Karpas-422 (cell line): ENCODE measurements at regions not wholly inside any gene's neighbourhood (a gene's known extent, or its start where the extent isn't known, plus 50 kb on each side); places are given as distances from the start of the nearest gene placed in this dataset.

Experiments used
- DNase-seq: peaks from one replicate; pipeline ENCODE4 v3.0.0-alpha.2; 2015
- H2AFZ ChIP-seq: fragments of 200-600 bp; sonication (generic); 2 replicates; pipeline ENCODE4 v1.6.1; 2014; ENCODE audit warnings: antibody characterized with exemption, low read length, mixed read lengths
- H3K27ac ChIP-seq: fragments of 200-600 bp; sonication (generic); 2 replicates; pipeline ENCODE4 v1.5.1; 2014; ENCODE audit warnings: mild to moderate bottlenecking, low read length, moderate library complexity
- H3K27me3 ChIP-seq: fragments of 200-600 bp; sonication (generic); 2 replicates; pipeline ENCODE4 v1.6.1; 2014; ENCODE audit warnings: low read length, mixed read lengths
- H3K36me3 ChIP-seq: fragments of 200-600 bp; sonication (generic); 2 replicates; pipeline ENCODE4 v1.6.1; 2014; ENCODE audit warnings: low read length, mixed read lengths; ENCODE audit not compliant: insufficient read depth
- H3K4me1 ChIP-seq: fragments of 200-600 bp; sonication (generic); 2 replicates; pipeline ENCODE4 v1.6.1; 2014; ENCODE audit warnings: mild to moderate bottlenecking, low read length, mixed read lengths
- H3K4me2 ChIP-seq: fragments of 200-600 bp; sonication (generic); 2 replicates; pipeline ENCODE4 v1.6.1; 2014; ENCODE audit warnings: low read length, low read depth, mild to moderate bottlenecking; ENCODE audit not compliant: poor library complexity, severe bottlenecking
- H3K4me3 ChIP-seq: fragments of 200-600 bp; sonication (generic); 2 replicates; pipeline ENCODE4 v1.5.1; 2014; ENCODE audit warnings: mild to moderate bottlenecking, antibody characterized with exemption, low read length, mixed read lengths
- H3K79me2 ChIP-seq: fragments of 200-600 bp; sonication (generic); 2 replicates; pipeline ENCODE4 v1.6.1; 2014; ENCODE audit warnings: mild to moderate bottlenecking, low read length, mixed read lengths
- H3K9ac ChIP-seq: fragments of 200-600 bp; sonication (generic); 2 replicates; pipeline ENCODE4 v1.6.0; 2014; ENCODE audit warnings: low read length
- H3K9me2 ChIP-seq: fragments of 200-600 bp; sonication (generic), shearing (Covaris generic); replicated peaks from 2 replicates; pipeline ENCODE4 v1.6.0; 2014; ENCODE audit warnings: mild to moderate bottlenecking, low read length, moderate library complexity; ENCODE audit not compliant: insufficient read depth
- H3K9me3 ChIP-seq: fragments of 300-700, 200-600 bp; sonication (generic); 2 replicates; pipeline ENCODE4 v1.6.1; 2014; ENCODE audit warnings: low read length, mixed read lengths
- H4K20me1 ChIP-seq: fragments of 200-600 bp; sonication (generic); 2 replicates; pipeline ENCODE4 v1.6.1; 2014; ENCODE audit warnings: mild to moderate bottlenecking, antibody characterized with exemption, low read length, low read depth; ENCODE audit not compliant: insufficient read depth

DNA sequence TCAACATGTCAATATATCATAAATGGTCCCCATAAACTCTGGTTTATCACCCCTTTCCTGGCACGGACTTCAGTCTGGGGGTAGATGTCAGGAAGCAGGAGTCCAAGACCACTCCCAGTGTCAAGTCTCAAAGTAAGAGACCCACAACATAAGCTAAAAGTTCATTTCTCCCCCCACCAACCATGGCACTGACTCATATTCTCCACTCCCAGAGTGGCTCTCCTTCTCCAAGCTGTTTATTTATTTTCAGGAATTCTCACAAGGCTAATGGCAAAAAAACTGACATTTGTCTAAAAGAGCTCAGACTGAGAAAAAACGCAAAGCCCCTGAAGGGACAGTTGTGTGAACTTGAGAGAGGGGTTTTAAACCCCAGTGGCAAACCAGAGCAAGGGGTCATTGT is 217.0 kb downstream of the RAB28 start:
- H3K27me3 ChIP-seq, result no peaks in the 10 kb centered on the region
- no peaks in the 10 kb centered on the region for H4K20me1 ChIP-seq
- no peak overlapping the region for H2AFZ ChIP-seq
- H3K9ac ChIP-seq, result no peak overlapping the region
- no peaks in the 10 kb centered on the region for H3K4me1 ChIP-seq
- H3K36me3 ChIP-seq, result no peaks in the 10 kb centered on the region
- H3K9me2 ChIP-seq, result no peaks in the 10 kb centered on the region
- H3K4me2 ChIP-seq, result no peak overlapping the region
- no peaks in the 10 kb centered on the region for H3K79me2 ChIP-seq
- H3K4me3 ChIP-seq, result no peak overlapping the region
- H3K27ac ChIP-seq, result no peak overlapping the region
- no peak for DNase-seq
- H3K9me3 ChIP-seq, result no peaks in the 10 kb centered on the region

DNA sequence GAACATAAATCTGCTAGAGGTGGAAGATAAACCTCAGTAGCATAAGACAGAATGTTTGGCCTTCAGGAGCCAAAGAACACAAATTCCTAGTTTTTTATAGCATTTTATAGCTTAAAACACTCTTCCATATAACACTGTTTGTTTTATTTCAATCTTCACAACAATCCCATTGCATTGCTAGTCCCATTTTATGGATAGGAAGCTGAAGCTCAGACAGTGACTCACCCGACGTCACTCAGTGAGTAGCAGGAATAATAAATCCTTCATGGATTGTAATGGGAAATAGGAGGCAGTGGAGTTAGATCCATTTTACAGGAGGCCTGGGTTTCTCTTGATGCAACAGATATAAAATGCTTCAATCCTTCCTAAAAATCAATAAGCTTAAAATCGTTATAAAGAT is 217.5 kb downstream of the RAB28 start:
- Histone ChIP-seq H3K9ac (no peak overlapping the region), H3K27ac (no peak overlapping the region), H4K20me1 (no peaks in the 10 kb centered on the region), H3K4me3 (no peak overlapping the region), H3K9me3 (no peaks in the 10 kb centered on the region), H3K9me2 (no peaks in the 10 kb centered on the region), H2AFZ (no peak overlapping the region), H3K79me2 (no peaks in the 10 kb centered on the region), H3K4me2 (no peak overlapping the region), H3K27me3 (no peaks in the 10 kb centered on the region), H3K4me1 (no peaks in the 10 kb centered on the region), H3K36me3 (no peaks in the 10 kb centered on the region)
- DNase-seq, result no peak

DNA sequence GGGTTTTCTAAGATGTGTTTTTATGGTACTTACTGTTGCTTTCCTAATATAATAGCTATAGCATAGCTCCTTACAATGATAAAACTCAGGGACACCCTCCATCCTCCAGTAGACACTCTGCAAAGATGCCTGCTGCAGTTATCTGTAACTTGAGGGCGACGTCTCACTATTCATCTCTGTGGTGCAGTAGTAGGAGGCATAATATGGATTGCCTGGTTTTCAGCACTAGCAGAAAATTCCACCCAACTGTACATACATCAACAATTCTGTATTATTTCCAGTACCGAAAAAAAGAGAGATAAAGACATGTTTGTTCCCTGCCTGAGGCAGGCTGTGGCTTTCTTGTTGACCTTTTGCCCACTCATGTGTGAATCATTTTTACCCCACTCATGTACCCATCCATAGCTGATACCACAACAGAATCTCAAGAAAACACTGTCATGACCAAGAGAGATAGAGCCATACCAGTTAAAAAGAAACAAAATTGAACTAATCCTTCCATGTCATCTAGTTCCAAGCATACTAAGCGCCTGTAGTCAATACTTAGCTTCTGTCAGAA is 220.1 kb downstream of the RAB28 start:
- no peak overlapping the region for H2AFZ ChIP-seq
- H3K4me1 ChIP-seq, result no peaks in the 10 kb centered on the region
- H3K4me2 ChIP-seq, result no peak overlapping the region
- no peaks in the 10 kb centered on the region for H3K9me2 ChIP-seq
- no peaks in the 10 kb centered on the region for H3K27me3 ChIP-seq
- H3K4me3 ChIP-seq, result no peak overlapping the region
- no peaks in the 10 kb centered on the region for H4K20me1 ChIP-seq
- no peaks in the 10 kb centered on the region for H3K79me2 ChIP-seq
- no peak for DNase-seq
- no peak overlapping the region for H3K9ac ChIP-seq
- H3K27ac ChIP-seq, result no peak overlapping the region
- H3K36me3 ChIP-seq, result no peaks in the 10 kb centered on the region
- no peaks in the 10 kb centered on the region for H3K9me3 ChIP-seq

DNA sequence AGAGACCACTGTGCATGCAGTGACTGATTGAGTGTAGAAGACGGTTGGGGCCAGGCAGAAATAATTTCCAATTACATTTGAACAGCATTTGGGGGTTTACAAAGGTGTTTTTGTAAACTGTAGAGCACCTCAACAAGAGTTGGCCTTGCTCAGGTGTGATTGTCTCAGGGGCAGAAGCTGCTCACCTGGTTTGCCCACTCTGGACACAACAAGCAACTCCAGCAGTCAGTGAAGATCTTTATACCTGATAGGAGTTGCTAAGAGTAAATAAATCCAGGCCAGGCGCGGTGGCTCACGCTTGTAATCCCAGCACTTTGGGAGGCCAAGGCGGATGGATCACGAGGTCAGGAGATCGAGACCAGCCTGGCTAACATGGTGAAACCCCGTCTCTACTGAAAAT is 221.3 kb downstream of the RAB28 start:
- no peaks in the 10 kb centered on the region for H3K9me2 ChIP-seq
- no peak overlapping the region for H3K4me2 ChIP-seq
- H2AFZ ChIP-seq, result no peak overlapping the region
- H3K36me3 ChIP-seq, result no peaks in the 10 kb centered on the region
- no peak overlapping the region for H3K9ac ChIP-seq
- no peak for DNase-seq
- H3K4me1 ChIP-seq, result no peaks in the 10 kb centered on the region
- H3K4me3 ChIP-seq, result no peak overlapping the region
- no peaks in the 10 kb centered on the region for H3K79me2 ChIP-seq
- H3K27me3 ChIP-seq, result no peaks in the 10 kb centered on the region
- H3K27ac ChIP-seq, result no peak overlapping the region
- H4K20me1 ChIP-seq, result no peaks in the 10 kb centered on the region
- no peaks in the 10 kb centered on the region for H3K9me3 ChIP-seq

DNA sequence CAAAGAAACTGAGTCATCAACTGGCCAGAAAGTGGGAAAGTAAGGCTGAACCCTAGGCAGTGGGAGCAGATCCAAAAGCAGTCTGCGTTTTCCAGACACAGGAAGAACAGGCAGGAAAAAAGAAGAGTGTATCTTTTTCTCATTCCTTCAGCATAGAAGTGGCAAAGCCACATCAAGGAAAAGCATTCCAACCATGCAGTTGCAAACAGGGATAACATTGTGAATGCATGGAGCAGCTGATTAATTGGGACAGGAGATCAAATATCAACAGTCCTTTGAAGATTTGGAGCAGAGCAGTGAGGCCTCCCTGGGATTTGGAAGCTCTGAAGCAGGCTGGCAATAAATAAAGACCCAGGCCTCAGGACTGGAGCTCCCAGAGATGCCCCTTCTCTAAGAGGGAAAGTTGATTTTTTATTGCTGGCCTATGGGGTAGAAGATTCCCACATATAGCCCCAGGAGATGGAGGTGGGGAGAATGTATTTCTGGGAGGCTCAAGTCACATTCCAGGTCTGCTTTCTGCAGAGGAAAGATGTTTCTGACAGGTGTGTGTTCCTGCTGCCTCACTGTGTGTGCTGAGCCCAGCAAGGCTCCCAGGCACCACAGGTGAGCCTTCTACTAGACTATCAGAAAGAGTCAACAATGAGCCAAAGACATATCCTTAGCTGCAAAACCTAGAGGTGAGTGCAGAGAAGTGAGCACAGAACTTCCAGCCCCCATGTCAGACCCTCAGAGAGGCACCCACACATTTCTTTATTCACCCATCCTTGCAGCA is 222.5 kb downstream of the RAB28 start:
- H4K20me1 ChIP-seq, result no peaks in the 10 kb centered on the region
- no peaks in the 10 kb centered on the region for H3K27me3 ChIP-seq
- H3K9me2 ChIP-seq, result no peaks in the 10 kb centered on the region
- no peak overlapping the region for H3K9ac ChIP-seq
- no peaks in the 10 kb centered on the region for H3K79me2 ChIP-seq
- H2AFZ ChIP-seq, result no peak overlapping the region
- H3K4me2 ChIP-seq, result no peak overlapping the region
- H3K9me3 ChIP-seq, result no peaks in the 10 kb centered on the region
- DNase-seq, result no peak
- H3K36me3 ChIP-seq, result no peaks in the 10 kb centered on the region
- H3K4me1 ChIP-seq, result no peaks in the 10 kb centered on the region
- no peak overlapping the region for H3K27ac ChIP-seq
- no peak overlapping the region for H3K4me3 ChIP-seq

DNA sequence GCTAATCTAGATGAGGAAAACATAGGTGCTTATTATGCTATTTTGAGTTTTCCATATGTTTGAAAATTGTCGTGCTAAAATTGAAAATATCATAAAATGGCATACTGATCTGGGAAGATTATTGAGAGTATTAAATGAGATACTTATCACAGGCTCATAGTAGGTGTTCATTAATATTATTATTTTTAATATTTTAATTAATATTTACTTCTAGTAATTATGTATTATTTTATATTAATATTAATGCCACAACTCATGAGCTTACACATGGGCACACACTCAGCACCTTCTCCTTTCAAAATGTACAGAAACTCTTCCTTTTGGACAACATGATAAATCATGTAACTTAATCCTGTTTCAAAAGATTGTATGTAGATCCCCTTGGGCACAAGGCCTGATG is 223.6 kb downstream of the RAB28 start:
- no peak overlapping the region for H3K4me3 ChIP-seq
- H3K9ac ChIP-seq, result no peak overlapping the region
- H3K4me1 ChIP-seq, result no peaks in the 10 kb centered on the region
- no peak overlapping the region for H3K4me2 ChIP-seq
- H4K20me1 ChIP-seq, result no peaks in the 10 kb centered on the region
- DNase-seq, result no peak
- H3K79me2 ChIP-seq, result no peaks in the 10 kb centered on the region
- no peaks in the 10 kb centered on the region for H3K27me3 ChIP-seq
- no peaks in the 10 kb centered on the region for H3K9me2 ChIP-seq
- no peak overlapping the region for H2AFZ ChIP-seq
- H3K27ac ChIP-seq, result no peak overlapping the region
- H3K36me3 ChIP-seq, result no peaks in the 10 kb centered on the region
- H3K9me3 ChIP-seq, result no peaks in the 10 kb centered on the region

DNA sequence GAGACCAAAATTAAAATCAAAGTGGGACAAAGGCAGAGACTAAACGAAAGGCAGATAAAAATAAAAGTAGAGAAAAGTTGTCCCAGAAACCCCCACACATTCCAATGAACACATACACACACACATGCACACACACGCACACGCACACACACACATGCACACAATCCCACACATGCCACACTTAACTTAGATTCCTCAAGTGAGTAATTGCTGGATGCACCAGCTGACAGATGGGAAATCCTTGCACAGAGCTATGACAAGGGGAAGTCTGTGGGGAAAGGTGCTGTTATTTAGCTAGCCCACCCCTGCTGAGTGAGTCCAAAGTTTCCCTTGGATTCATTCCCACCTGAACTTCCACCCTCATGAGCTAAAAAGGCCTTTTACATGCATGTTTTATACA is 233.9 kb downstream of the RAB28 start:
- H3K27me3 ChIP-seq, result no peaks in the 10 kb centered on the region
- DNase-seq, result no peak

DNA sequence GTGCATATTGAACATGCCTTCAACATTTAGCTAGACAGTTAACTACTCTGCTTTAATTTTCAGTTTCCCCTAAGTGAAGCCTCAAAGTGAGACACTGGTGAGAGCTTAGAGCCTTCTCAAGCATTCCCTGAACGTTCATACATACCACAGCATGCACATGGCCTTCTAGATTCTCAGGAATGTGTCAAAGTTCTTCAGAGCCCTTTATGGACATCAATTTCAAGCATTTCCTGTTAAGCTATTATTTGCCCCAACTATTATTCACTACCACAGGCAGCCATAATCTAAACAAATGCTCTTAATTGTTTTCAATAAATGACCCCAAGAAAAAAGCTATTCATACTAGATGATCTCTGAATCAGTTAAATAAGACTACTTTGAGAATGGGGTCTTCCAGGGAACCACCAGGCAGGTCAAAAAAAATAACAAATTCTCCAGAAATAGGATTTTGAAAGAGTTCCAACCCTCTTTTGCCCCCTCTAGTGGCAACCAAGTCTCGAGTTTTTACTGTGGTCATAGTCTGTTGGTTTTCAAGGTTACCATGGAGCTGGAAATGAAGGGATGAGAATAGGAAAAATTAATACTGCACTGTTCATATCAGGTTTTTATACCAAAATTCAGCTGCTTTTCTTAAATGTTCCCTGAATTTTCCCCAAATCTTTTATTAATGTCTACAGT is 235.4 kb downstream of the RAB28 start:
- Histone ChIP-seq H3K4me3 (no peak overlapping the region), H4K20me1 (no peaks in the 10 kb centered on the region), H3K9ac (no peak overlapping the region), H3K27me3 (no peaks in the 10 kb centered on the region), H3K9me3 (peaks cover 7% of the 10 kb centered on the region), H3K36me3 (no peaks in the 10 kb centered on the region), H3K79me2 (no peaks in the 10 kb centered on the region), H2AFZ (no peak overlapping the region), H3K27ac (no peak overlapping the region), H3K4me1 (no peaks in the 10 kb centered on the region; the same call in 1 of the 2 replicates), H3K4me2 (no peak overlapping the region), H3K9me2 (no peaks in the 10 kb centered on the region)
- DNase-seq, result no peak

More for the DNA sequence above, 233.9 kb downstream of the RAB28 start:
- H3K4me2 ChIP-seq, result no peak overlapping the region
- no peak overlapping the region for H2AFZ ChIP-seq
- peaks cover 7% of the 10 kb centered on the region for H3K9me3 ChIP-seq
- no peaks in the 10 kb centered on the region for H3K4me1 ChIP-seq
- H3K36me3 ChIP-seq, result no peaks in the 10 kb centered on the region
- H3K27ac ChIP-seq, result no peak overlapping the region
- no peaks in the 10 kb centered on the region for H4K20me1 ChIP-seq
- H3K79me2 ChIP-seq, result no peaks in the 10 kb centered on the region
- H3K9ac ChIP-seq, result no peak overlapping the region
- H3K9me2 ChIP-seq, result no peaks in the 10 kb centered on the region
- no peak overlapping the region for H3K4me3 ChIP-seq
